Astrocyte of the spinal cord (primary cell): ENCODE measurements at regions not wholly inside any gene's neighbourhood (a gene's known extent, or its start where the extent isn't known, plus 50 kb on each side); places are given as distances from the start of the nearest gene placed in this dataset.

Source experiments
- DNase-seq: peaks from one replicate; pipeline ENCODE4 v3.0.0; 2011; ENCODE audit warnings: low read depth, low spot score
- H3K4me3 ChIP-seq: 2 replicates; pipeline ENCODE4 v1.5.1; 2011; ENCODE audit warnings: low read depth, mild to moderate bottlenecking, low read length, moderate library complexity
- CTCF ChIP-seq: IDR thresholded peaks from 2 replicates; pipeline ENCODE4 v1.5.1; 2012; ENCODE audit warnings: low read depth, mild to moderate bottlenecking, low read length, inconsistent platforms
- in situ Hi-C: cut with HindIII; loops from 2 replicates; pipeline ENCODE4 v1.10.0; 2017; ENCODE audit warnings: low sequenced_read_pairs

GRCh38 chr11:127843483-127844396 is 743.6 kb downstream of the ETS1 start:
- peak; percentile 76 for TF ChIP-seq CTCF
- in situ Hi-C loops: no loop called here
- no peak overlapping the region for H3K4me3 ChIP-seq
- DNase-seq: peak; percentile 61

- DNase-seq: no peak
- no peak for TF ChIP-seq CTCF
- in situ Hi-C loops: no loop called here
- no peak overlapping the region for H3K4me3 ChIP-seq
These were observed 762.2 kb downstream of the ETS1 start for GRCh38 chr11:127825183-127825582.

- in situ Hi-C loops: no loop called here
These were observed 768.7 kb downstream of the ETS1 start for GRCh38 chr11:127818625-127819024.

GRCh38 chr11:127816962-127817361 is 770.4 kb downstream of the ETS1 start:
- in situ Hi-C loops: no loop called here
- TF ChIP-seq CTCF: no peak
- DNase-seq: no peak
- no peak overlapping the region for H3K4me3 ChIP-seq

More at GRCh38 chr11:127818625-127819024, 768.7 kb downstream of the ETS1 start:
- H3K4me3 ChIP-seq: no peak overlapping the region
- no peak for TF ChIP-seq CTCF
- DNase-seq: no peak

GRCh38 chr11:127815331-127815730 is 772.0 kb downstream of the ETS1 start:
- H3K4me3 ChIP-seq: no peak overlapping the region
- in situ Hi-C loops: no loop called here
- TF ChIP-seq CTCF: no peak
- no peak for DNase-seq

GRCh38 chr11:127806501-127806900 is 780.9 kb downstream of the ETS1 start:
- no peak for DNase-seq
- no peak for TF ChIP-seq CTCF
- H3K4me3 ChIP-seq: no peak overlapping the region
- in situ Hi-C loops: no loop called here
